ENCODE measurements at regions not wholly inside any gene's neighbourhood (a gene's known extent, or its start where the extent isn't known, plus 50 kb on each side); places are given as distances from the start of the nearest gene placed in this dataset.

DNA sequence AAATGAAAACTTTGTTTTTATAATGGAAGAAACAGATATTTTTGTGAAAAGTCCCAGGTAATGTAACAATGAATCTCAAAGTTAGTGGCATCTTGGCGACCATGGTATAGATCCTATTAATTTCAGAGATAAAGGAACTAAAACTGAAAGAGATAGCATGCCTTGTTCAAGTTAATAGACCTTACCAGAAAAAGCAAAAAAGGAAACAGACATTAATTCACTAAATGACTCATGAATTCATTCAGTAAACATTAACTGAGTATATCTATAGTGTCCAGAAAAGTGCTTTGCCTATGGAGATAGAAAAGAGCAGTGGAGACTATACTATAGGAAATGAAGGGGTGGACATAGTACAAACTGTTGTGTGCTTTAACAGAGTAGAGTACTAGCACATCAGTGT is 763.3 kb downstream of the TRIB2 start:
- no peak for TF ChIP-seq ZNF274 (IDR thresholded peaks at IDR 0.05; ENCODE audit: low read depth, low read length)
- TF ChIP-seq SUZ12 (IDR thresholded peaks at IDR 0.05; ENCODE audit: extremely low read depth, insufficient read depth, insufficient read length) = no peak
- TF ChIP-seq YY1 (IDR thresholded peaks at IDR 0.05; ENCODE audit: insufficient read depth, insufficient read length) = no peak

All from NT2/D1 (cell line).